ENCODE measurements at regions not wholly inside any gene's neighbourhood (a gene's known extent, or its start where the extent isn't known, plus 50 kb on each side); places are given as distances from the start of the nearest gene placed in this dataset.
"Not testable (repeated sequence)": the region's sequence is repeated elsewhere in the genome, so short reads cannot be mapped to it uniquely, and the experiment has no call there.

GRCh38 chr13:105758918-105759860, 776.3 kb downstream of the EFNB2 start:
- intact Hi-C loops (cut with DNase I), result no loop called here
- no peak for DNase-seq (ENCODE audit: low spot score)

- no peak for DNase-seq (ENCODE audit: low spot score)
- intact Hi-C loops (cut with DNase I), result no loop called here
Observed at GRCh38 chr13:105740739-105741138, 794.7 kb downstream of the EFNB2 start.

DNA sequence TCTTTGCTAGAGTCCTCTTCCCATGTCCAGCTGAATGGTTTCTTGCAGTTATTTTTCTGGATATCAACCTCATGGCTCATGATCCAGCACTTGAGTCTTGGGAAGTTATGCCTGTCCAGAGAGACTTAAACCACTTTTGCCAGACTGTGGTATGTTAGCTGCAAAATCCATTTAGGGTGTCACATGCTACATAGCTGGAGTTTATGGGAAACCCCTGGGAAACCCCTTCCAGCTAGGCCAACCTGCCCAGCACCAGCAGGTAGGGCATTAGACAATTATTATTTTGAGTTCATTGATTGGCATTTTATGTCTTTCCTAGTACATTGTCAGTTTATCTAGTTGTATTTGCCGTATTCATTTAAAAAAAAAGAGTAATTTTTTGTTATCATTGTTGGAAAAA, 797.8 kb downstream of the EFNB2 start:
- DNase-seq (ENCODE audit: low spot score), result no peak
- intact Hi-C loops (cut with DNase I), result no loop called here

- intact Hi-C loops (cut with DNase I), result no loop called here
- DNase-seq (ENCODE audit: low spot score), result no peak
Observed at GRCh38 chr13:105735281-105735680, 800.2 kb downstream of the EFNB2 start.

DNA sequence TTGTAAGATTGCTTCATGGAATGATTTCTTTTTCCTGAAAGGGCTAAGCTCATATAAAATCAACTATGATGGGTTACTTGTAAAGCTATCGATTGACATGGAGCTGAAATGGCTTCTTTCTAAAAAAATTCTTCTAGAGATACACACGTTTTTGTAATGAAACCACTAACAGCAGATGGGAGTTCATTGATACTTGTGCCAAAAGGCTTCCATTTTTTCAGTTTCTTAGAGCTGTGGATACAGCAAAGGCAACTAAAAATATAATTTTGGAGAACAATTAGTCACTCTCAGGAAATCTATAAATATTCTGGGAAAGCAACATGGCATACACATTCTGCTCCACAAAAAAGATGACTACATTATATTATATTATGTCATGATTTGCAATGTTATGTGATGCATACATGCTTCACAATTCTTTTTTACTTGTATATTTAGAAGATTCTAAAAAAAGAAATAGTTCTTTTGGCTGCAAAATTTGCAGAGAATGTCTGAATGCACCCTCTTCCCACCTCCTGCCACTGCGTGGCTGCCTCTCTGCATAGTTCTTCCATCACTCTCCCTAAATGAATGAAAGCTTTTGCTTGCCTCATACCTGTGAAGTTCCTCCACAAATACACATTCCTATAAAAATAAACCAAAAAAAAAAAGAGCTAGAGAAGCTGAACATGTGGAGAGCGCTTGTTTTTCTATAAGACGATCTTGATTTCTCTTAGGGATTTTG, 802.5 kb downstream of the EFNB2 start:
- intact Hi-C loops (cut with DNase I), result no loop called here
- no peak for DNase-seq (ENCODE audit: low spot score)

GRCh38 chr13:105725887-105726286, 809.6 kb downstream of the EFNB2 start:
- intact Hi-C loops (cut with DNase I), result no loop called here
- no peak for DNase-seq (ENCODE audit: low spot score)

DNA sequence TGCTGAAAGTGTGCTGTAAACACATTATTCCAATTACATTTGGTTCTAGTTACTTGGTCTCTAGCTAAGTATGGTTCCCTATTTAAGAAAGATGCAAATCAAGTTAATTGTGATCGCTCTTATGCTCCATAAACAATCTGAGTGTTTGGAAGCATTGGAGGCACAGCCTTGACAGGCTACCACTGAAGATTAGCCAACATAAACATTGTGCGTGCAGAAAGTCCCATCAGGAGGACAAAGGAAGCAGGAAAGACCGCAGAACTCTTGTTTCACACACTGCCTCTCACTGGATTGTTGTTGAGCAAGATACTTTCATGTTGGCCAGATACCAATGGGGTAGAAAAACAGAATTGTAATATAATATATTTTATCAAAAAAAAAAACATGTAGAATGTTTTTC, 814.4 kb downstream of the EFNB2 start:
- intact Hi-C loops (cut with DNase I), result no loop called here
- no peak for DNase-seq (ENCODE audit: low spot score)

DNA sequence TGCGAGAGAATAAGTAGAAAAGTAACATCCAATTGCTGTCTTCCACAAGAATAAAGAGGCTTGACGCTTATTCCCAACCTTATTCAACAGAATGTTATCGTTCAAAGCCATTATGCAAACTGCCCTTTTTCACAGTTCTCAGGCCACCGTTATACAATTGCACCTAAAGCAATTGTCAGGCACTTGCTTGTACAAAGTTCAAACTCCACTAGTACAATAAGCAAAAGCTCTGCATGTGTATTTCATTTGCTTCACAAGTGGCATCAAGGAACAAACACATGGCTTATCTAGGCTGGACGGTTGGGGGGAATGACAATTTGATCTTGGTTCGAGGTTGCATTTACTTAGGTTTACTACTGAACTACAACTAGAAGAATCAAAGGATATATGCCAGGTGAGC, 815.6 kb downstream of the EFNB2 start:
- intact Hi-C loops (cut with DNase I), result no loop called here
- DNase-seq (ENCODE audit: low spot score), result no peak

GRCh38 chr13:105709181-105709580, 826.3 kb downstream of the EFNB2 start:
- DNase-seq (ENCODE audit: low spot score), result no peak
- intact Hi-C loops (cut with DNase I), result no loop called here

- no peak for DNase-seq (ENCODE audit: low spot score)
- intact Hi-C loops (cut with DNase I), result no loop called here
Observed at GRCh38 chr13:105703843-105704242, 831.6 kb downstream of the EFNB2 start.

GRCh38 chr13:105702441-105702840, 833.0 kb downstream of the EFNB2 start:
- DNase-seq (ENCODE audit: low spot score), result no peak
- intact Hi-C loops (cut with DNase I), result no loop called here

DNA sequence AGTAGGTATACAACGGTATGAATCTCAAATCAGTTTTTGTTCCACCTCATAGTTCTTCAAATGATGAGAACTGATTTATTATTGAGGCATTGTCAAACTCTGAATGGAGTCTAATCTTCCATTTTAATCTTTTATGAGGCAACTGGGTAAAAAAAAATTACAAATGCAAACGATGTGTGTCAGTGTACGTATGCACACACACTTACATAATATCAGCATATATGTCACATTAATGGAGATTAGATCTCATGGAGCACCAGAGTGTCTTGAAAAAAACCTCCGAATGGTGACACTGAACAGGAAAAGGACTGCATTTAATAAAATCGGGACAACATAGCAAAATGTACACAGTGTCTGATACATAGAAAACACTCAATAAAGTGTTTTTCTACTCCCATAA, 842.7 kb downstream of the EFNB2 start:
- intact Hi-C loops (cut with DNase I), result no loop called here
- no peak for DNase-seq (ENCODE audit: low spot score)

DNA sequence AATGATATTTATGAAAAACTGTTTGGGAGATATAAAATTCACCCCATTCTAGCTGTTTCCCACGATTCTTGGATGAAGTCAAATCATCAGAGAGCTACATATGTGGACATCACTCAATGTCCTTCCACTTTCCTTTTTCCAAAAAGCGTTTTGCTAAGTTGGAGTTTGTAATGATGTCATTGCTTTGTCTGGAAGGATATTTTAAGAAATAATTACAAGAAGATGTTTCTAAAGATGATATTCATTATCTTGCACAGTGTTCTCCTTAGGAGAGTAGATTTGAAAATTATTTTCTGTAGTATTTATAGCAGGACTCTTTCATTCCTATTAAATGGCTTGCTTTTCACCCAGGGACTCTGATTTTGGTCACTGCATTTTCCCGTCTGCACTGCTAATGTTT, 851.2 kb downstream of the EFNB2 start:
- DNase-seq (ENCODE audit: low spot score), result no peak
- intact Hi-C loops (cut with DNase I), result no loop called here

GRCh38 chr13:105679838-105680237, 855.6 kb downstream of the EFNB2 start:
- intact Hi-C loops (cut with DNase I), result no loop called here
- no peak for DNase-seq (ENCODE audit: low spot score)

- intact Hi-C loops (cut with DNase I), result no loop called here
Observed at GRCh38 chr13:105678072-105678471, 857.4 kb downstream of the EFNB2 start.

DNA sequence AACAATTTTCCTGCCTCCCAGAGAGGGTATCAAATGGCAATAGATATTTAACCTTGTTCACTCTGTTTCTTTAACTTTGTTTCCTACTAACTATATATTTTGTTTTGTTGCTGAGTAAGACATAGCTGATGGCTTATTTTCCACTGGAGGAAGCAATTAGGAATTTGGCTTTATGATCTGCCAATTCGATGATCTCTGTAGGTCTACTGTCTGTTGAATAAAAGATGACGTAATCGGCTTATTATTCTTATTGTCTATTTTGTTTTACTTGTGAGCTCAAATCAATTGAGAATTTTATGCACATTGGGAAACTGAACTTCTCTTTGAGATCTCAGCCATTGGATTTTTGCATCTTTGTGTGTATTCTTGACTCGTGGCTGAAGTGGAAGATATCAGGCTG, 862.6 kb downstream of the EFNB2 start:
- no peak for DNase-seq (ENCODE audit: low spot score)
- intact Hi-C loops (cut with DNase I), result no loop called here

More at GRCh38 chr13:105678072-105678471, 857.4 kb downstream of the EFNB2 start:
- DNase-seq (ENCODE audit: low spot score), result no peak

DNA sequence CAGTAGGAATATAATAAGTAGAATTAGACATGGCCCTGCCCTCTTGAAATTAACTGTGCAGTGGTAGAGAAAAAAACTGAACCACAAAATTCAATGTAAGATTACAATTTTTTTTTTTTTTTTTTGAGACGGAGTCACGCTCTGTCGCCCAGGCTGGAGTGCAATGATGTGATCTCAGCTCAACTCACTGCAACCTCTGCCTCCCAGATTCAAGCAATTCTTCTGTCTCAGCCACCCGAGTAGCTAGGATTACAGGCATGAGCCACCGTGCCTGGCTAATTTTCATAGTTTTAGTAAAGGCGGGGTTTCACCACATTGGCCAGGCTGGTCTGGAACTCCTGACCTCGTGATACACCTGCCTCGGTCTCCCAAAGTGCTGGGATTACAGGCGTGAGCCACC, 864.3 kb downstream of the EFNB2 start:
- intact Hi-C loops (cut with DNase I); DNase-seq (ENCODE audit: low spot score): not testable (repeated sequence)

DNA sequence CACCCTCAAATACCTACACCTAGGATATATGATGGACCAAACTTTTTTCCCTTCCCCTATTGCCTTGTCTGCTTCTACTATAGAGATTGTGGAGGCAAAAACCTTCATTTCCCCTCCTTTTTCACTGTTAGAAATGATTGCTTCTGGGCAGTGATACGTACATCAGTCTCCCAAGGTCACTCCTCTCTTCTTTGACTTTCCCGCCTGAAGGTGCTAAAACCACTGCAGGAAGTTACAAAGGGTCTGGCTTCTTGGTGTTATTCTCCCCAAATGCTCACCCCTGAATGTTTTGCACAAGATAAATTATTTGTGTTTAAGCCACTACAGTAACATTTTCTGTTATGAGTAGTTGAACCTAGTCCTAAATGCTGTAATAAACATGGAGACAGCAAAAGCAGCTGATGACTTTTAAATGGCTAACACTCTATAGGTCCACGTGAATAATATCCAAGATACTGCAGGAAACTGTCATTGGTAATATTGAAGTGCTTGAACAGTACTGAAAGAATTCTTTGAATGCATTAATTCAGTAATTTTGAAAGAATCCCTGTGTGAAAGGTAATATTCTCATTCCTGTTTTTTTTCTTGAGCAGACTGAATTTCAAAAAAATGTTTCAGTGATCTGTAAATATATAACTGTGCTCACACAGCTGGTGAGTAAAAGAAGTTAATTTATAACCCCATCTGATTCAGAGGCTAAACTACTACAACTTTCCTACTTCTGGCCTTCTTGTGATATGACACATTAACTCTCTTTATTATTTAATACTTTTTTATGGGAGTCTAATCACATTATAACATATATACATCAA, 865.1 kb downstream of the EFNB2 start:
- intact Hi-C loops (cut with DNase I), result no loop called here
- DNase-seq (ENCODE audit: low spot score), result no peak

DNA sequence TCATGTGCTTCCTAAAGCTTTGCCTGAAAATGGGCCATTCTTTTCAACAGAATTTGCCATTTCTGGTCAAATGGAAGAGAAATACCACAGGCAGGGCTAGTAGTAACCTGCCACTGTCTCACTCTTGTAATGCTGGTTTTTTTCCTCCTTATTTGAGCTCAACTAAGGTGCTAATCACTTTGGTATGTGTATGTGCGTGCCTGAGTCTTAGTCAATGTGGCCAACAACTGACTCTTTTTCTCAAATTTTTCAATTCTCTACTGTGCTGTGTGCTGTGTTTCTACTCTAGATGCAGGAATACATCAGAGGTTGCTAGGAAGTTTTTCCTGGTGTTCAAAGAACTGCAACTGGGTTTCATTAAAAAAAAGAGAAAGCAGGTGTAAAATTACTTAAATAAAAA, 870.2 kb downstream of the EFNB2 start:
- intact Hi-C loops (cut with DNase I), result no loop called here
- DNase-seq (ENCODE audit: low spot score), result no peak

GRCh38 chr13:105663182-105663581, 872.3 kb downstream of the EFNB2 start:
- intact Hi-C loops (cut with DNase I), result no loop called here

More at GRCh38 chr13:105663182-105663581, 872.3 kb downstream of the EFNB2 start:
- no peak for DNase-seq (ENCODE audit: low spot score)

All from posterior vena cava (tissue), 2 donors.